GM18505 (cell line): ENCODE measurements at regions not wholly inside any gene's neighbourhood (a gene's known extent, or its start where the extent isn't known, plus 50 kb on each side); places are given as distances from the start of the nearest gene placed in this dataset.

Experiments
- ATAC-seq: cut with Tn5 transposase; IDR thresholded peaks from one replicate; pipeline ENCODE4 v1.9.1; 2021; ENCODE audit not compliant: unreplicated experiment
- POLR2A ChIP-seq: IDR thresholded peaks from 4 replicates; pipeline ENCODE4 v1.6.1; 2011; ENCODE audit warnings: borderline replicate concordance; ENCODE audit not compliant: insufficient read depth, insufficient read length; ENCODE audit errors: extremely low read depth

GRCh38 chr20:39890697-39891096 is 798.3 kb downstream of the MAFB start:
- no peak for ATAC-seq
- no peak for TF ChIP-seq POLR2A

GRCh38 chr20:39888310-39888709 is 800.7 kb downstream of the MAFB start:
- no peak for ATAC-seq
- TF ChIP-seq POLR2A, result no peak

- no peak for ATAC-seq
- TF ChIP-seq POLR2A, result no peak
These were observed 802.3 kb downstream of the MAFB start for GRCh38 chr20:39886650-39887190.

- TF ChIP-seq POLR2A, result no peak
- no peak for ATAC-seq
These were observed 802.9 kb downstream of the MAFB start for GRCh38 chr20:39885975-39886649.

GRCh38 chr20:39882806-39883205 is 806.2 kb downstream of the MAFB start:
- no peak for TF ChIP-seq POLR2A
- no peak for ATAC-seq

- no peak for ATAC-seq
- no peak for TF ChIP-seq POLR2A
These were observed 808.1 kb downstream of the MAFB start for GRCh38 chr20:39880890-39881289.

- ATAC-seq, result no peak
- no peak for TF ChIP-seq POLR2A
These were observed 809.7 kb downstream of the MAFB start for GRCh38 chr20:39879296-39879695.

- ATAC-seq, result no peak
- no peak for TF ChIP-seq POLR2A
These were observed 810.2 kb downstream of the MAFB start for GRCh38 chr20:39878809-39879208.

GRCh38 chr20:39878320-39878719 is 810.7 kb downstream of the MAFB start:
- ATAC-seq, result no peak

GRCh38 chr20:39877788-39878187 is 811.2 kb downstream of the MAFB start:
- no peak for ATAC-seq
- no peak for TF ChIP-seq POLR2A

More at GRCh38 chr20:39878320-39878719, 810.7 kb downstream of the MAFB start:
- TF ChIP-seq POLR2A, result no peak

- ATAC-seq, result no peak
- no peak for TF ChIP-seq POLR2A
These were observed 811.9 kb downstream of the MAFB start for GRCh38 chr20:39876976-39877635.

GRCh38 chr20:39875492-39876110 is 813.4 kb downstream of the MAFB start:
- ATAC-seq, result no peak
- TF ChIP-seq POLR2A, result no peak

- no peak for TF ChIP-seq POLR2A
- ATAC-seq, result no peak
These were observed 814.8 kb downstream of the MAFB start for GRCh38 chr20:39874049-39874893.
